Muscle layer of colon (tissue), 2 donors: ENCODE measurements at regions not wholly inside any gene's neighbourhood (a gene's known extent, or its start where the extent isn't known, plus 50 kb on each side); places are given as distances from the start of the nearest gene placed in this dataset.

Experiments used
- H3K27ac ChIP-seq: one replicate; pipeline ENCODE4 v1.7.0; 2013; ENCODE audit warnings: low read depth, mild to moderate bottlenecking, low read length, moderate library complexity
- H3K27me3 ChIP-seq, 2 donors: one replicate each; pipeline ENCODE4 v1.7.0; 2013; ENCODE audit warnings: low read length in 2 of 2, mild to moderate bottlenecking in 2 of 2; ENCODE audit not compliant: insufficient read depth in 2 of 2, control insufficient read depth in 1 of 2
- H3K36me3 ChIP-seq: one replicate; pipeline ENCODE4 v1.7.0; 2013; ENCODE audit warnings: mild to moderate bottlenecking, low read length; ENCODE audit not compliant: insufficient read depth
- H3K4me1 ChIP-seq: one replicate; pipeline ENCODE4 v1.7.0; 2013; ENCODE audit warnings: mild to moderate bottlenecking, low read length; ENCODE audit not compliant: insufficient read depth
- H3K4me3 ChIP-seq, 2 donors: one replicate each; pipeline ENCODE4 v1.7.0; 2013; ENCODE audit warnings: low read length in 2 of 2, low read depth in 1 of 2, mild to moderate bottlenecking in 1 of 2, moderate library complexity in 1 of 2
- H3K9ac ChIP-seq: one replicate; pipeline ENCODE4 v1.7.0; 2013; ENCODE audit warnings: low read length
- H3K9me3 ChIP-seq: one replicate; pipeline ENCODE4 v1.7.0; 2013; ENCODE audit warnings: mild to moderate bottlenecking, low read length
- donor health status: abdominal sarcoma.
- donor health status: Adenocarcinoma of cecum.

DNA sequence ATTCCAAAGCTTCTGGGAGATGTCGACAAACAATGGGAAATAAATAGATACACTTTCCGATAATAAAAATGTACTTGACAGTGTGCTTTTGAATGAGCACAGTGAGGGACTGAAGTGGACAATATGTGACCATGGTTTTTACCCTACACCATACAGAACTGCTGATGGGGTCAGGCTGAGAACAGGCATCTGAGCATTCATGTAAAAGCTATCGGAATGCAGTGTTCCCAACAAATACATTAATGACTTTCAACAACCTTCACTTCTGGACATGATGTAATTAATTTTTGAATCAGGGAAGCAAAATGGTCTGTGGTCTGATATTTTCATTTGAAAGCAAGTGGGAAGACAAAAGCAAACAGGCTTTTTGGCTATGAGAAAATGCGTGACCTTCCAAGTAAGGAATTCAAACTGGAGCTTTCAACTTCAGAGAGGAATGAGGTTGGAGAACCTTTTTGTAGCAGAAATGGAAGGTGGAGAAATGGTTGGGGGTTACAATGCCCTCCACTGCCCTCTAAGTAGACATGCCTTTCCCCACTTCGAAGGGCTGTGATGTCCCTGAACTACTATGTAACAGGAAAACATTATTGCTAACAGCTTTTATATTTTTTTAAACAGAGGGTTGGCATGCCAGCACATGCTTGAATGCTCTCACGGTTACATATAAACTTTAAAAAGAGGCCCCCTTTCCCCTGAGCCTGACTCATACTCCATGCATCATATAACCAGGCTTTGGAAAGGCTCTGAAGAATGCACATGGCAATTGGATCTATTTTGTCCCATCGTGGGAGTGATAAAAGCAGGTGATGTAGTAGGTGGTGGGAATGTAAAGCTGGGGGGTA is 203.5 kb upstream of the CITED2 start:
- Histone ChIP-seq H3K27ac (no peak overlapping the region), H3K27me3 (no peaks in the 10 kb centered on the region), H3K9ac (no peak overlapping the region), H3K9me3 (no peaks in the 10 kb centered on the region), H3K4me1 (peaks cover 11% of the 10 kb centered on the region), H3K36me3 (no peaks in the 10 kb centered on the region), H3K4me3 (no peak overlapping the region)

DNA sequence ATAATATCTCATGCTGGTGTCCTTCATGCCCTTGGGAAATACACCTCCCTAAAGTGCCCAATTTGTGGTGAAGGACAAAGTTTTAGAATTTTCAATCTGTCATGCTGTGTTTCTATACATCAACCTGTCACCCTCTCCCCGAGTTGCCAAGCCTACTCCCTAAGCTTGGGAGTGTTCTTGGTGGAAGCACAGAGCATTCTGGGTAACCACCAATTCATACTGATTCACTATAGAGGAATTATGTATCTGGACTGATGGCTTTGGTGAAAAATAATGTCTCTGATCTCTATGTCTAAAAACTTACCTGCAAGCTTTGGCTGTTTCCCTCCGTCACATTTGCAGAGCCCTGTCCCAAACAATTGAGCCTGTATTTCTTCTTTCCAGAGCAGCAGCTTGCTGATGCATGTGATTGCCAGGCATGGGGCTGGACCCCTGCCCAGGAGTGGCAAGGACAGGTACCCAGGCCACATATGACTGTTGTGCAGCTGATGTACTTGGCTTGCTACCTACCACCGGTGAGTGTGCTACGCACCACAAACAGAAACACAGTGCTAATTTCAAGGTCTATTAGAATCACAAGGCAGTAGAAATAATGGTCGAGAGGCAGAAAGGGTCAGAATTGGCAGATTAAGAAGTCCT is 202.8 kb upstream of the CITED2 start:
- peaks cover 11% of the 10 kb centered on the region for H3K4me1 ChIP-seq
- H3K9ac ChIP-seq, result no peak overlapping the region
- H3K9me3 ChIP-seq, result no peaks in the 10 kb centered on the region
- H3K36me3 ChIP-seq, result no peaks in the 10 kb centered on the region
- no peaks in the 10 kb centered on the region for H3K27me3 ChIP-seq
- H3K4me3 ChIP-seq, result no peak overlapping the region
- H3K27ac ChIP-seq, result no peak overlapping the region

DNA sequence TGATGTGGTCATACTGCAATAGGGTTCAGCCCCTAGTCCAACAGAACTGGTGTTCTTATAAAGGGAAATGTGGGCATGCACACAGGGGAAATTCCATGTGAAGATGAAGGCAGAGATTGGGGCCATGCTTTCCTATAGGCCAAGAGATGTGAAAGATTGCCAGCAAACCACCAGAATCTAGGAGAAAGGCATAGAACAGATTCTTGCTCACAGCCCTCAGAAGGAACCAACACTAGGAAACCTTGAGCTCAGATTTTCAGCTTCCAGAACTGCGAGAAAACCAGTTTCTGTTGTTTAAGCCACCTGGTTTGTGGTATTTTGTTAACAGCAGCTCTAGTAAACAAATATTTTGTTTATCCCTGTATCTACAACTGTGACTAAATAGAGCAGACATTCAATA is 197.6 kb upstream of the CITED2 start:
- Histone ChIP-seq H3K9ac (no peak overlapping the region), H3K36me3 (no peaks in the 10 kb centered on the region), H3K27me3 (no peaks in the 10 kb centered on the region)

DNA sequence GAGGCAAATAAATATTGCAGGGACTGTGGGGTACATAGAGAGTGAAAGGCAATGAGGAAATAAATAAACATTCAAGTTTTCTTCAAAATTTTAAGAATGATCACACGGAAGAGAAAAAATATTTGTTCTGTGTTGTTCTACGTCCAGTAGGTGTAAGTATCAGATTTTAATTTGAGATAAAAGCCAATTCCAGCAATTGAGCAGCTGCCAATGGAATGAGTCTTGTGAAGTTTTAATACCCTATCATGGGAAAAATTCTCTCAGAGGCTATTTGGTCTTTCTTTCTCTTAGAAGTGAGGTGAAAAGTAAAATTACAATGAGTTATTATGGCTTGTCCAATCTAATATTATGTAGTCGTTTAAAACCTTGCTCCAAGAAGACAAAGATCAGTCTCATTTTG is 195.7 kb upstream of the CITED2 start:
- no peaks in the 10 kb centered on the region for H3K36me3 ChIP-seq
- H3K27me3 ChIP-seq, result no peaks in the 10 kb centered on the region
- no peaks in the 10 kb centered on the region for H3K9me3 ChIP-seq
- no peaks in the 10 kb centered on the region for H3K4me1 ChIP-seq
- no peak overlapping the region for H3K9ac ChIP-seq
- no peak overlapping the region for H3K27ac ChIP-seq
- H3K4me3 ChIP-seq, result no peak overlapping the region

More for the DNA sequence above, 197.6 kb upstream of the CITED2 start:
- Histone ChIP-seq H3K9me3 (no peaks in the 10 kb centered on the region), H3K27ac (no peak overlapping the region), H3K4me1 (no peaks in the 10 kb centered on the region), H3K4me3 (no peak overlapping the region)

DNA sequence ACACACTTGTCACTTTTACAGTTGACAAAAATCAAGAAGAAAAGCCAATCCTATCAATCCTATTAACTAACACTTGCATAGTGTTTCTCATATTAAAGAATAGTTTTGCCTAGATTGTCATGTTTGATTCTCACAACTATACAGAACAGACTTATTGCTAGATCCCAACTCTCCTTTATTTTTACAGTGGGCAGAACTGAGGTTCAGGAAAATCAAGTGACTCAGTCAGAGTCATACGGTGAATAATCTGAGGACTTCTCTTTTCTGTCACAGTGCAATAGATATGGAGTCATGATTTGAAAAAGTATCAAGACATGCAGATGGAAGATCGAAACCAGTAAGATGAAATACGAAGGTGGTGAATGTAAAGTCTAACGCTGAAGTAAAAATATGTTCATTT is 195.1 kb upstream of the CITED2 start:
- H3K9me3 ChIP-seq, result no peaks in the 10 kb centered on the region
- H3K36me3 ChIP-seq, result no peaks in the 10 kb centered on the region
- H3K4me1 ChIP-seq, result no peaks in the 10 kb centered on the region
- no peaks in the 10 kb centered on the region for H3K27me3 ChIP-seq
- no peak overlapping the region for H3K4me3 ChIP-seq
- H3K27ac ChIP-seq, result no peak overlapping the region
- H3K9ac ChIP-seq, result no peak overlapping the region

DNA sequence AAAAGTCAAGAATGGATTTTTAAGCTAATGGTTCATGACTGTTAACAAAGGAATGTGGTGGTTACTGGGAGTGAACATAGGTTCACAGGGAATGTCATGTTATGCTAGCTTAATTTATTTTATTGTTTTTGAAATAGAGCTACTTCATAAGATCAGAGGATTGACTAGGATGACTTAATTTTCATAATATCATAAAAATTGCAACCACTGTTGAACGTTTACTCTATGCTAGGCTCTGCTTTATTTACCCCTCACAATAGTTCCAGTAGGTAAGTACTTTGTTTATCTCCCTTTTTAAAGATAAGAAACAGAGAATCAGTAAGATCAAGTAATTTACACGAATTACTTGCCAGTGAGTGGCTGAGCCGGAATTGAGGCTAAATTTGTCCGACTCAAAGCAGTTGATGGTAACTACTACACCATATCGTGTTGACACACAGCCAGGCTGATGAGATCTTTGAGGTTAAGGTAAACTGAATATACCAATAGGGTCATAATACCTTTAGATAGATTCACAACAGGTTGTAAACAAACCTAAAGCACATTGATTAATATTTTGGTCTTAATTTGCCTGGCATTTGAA is 194.6 kb upstream of the CITED2 start:
- no peaks in the 10 kb centered on the region for H3K9me3 ChIP-seq
- H3K9ac ChIP-seq, result no peak overlapping the region
- H3K4me1 ChIP-seq, result no peaks in the 10 kb centered on the region
- H3K36me3 ChIP-seq, result no peaks in the 10 kb centered on the region
- no peak overlapping the region for H3K27ac ChIP-seq
- no peaks in the 10 kb centered on the region for H3K27me3 ChIP-seq
- no peak overlapping the region for H3K4me3 ChIP-seq

DNA sequence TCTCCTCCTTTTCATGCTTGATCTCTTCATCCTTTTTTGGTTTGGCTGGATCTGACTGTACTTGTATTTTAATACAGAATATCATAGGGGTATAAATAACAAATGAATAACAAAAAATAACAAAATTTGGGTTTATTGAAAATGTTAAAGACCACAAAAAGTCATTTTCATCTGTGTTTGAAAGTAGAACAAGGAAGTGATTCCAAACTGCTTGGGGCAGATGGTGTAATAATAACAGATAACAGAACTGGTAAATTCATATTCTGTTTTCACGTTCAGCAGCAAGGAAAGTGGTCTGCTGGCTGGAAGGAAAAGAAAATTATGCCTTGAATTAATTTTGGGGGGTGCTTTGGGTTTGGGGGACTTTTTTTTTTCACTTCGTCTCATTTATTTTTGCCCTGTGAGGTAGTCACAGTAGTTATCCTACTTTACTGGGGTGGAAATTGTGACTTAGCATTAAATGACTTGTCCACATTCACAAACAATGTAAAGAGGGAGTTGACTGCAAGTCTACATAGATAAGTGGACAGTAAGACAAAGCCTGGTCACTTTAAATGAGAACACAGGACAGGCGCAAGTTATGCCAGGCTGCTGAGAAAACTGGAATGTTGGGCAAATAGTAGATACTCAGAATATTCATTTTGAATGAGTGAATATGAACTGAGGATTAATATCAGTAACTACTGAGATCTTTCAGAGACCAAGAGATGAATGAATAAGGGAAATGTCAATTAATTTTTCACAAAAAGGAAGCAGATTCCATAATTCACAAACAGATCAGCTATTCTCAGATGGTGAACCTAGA is 193.9 kb upstream of the CITED2 start:
- Histone ChIP-seq H3K9ac (no peak overlapping the region), H3K9me3 (no peaks in the 10 kb centered on the region), H3K27ac (no peak overlapping the region), H3K4me3 (no peak overlapping the region), H3K36me3 (no peaks in the 10 kb centered on the region), H3K4me1 (no peaks in the 10 kb centered on the region), H3K27me3 (no peaks in the 10 kb centered on the region)

DNA sequence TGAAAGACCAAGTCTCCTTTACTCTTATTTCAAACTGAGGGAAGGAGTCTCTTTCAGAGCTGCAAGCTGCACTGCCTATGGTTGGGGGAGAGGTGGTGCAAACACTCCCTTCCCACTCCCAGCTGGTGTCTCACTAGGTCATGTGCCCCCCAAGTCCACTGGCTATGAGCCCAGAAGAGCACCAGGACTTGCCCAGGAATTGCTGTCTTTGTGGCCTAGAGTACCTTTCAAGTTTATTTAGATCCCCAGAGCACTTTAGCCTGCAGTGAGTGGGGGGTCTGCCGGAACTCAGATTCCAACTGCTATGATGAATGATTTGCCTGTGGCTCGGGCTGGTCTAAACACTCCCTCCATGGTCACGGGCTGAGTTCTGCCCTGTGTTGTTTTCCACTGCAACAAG is 192.6 kb upstream of the CITED2 start:
- Histone ChIP-seq H3K36me3 (no peaks in the 10 kb centered on the region), H3K4me3 (no peak overlapping the region), H3K27ac (no peak overlapping the region), H3K9me3 (no peaks in the 10 kb centered on the region), H3K9ac (no peak overlapping the region), H3K27me3 (no peaks in the 10 kb centered on the region), H3K4me1 (no peaks in the 10 kb centered on the region)

DNA sequence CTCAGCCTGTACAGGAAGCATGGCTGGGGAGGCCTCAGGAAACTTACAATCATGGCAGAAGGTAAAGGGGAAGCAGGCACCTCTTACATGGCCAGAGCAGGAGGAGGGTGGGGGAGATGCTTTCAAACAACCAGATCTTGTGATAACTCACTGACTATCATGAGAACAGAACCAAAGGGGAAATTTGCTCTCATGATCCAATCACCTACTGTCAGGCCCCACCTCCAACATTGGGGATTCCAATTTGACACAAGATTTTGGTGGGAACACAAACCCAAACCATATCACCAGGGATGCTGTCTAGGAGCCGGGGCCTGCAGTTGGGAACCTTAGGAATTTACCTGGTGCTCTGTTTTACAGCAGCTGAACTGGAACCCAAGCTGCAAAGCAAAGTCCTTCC is 191.1 kb upstream of the CITED2 start:
- H3K9me3 ChIP-seq, result no peaks in the 10 kb centered on the region
- no peak overlapping the region for H3K27ac ChIP-seq
- no peaks in the 10 kb centered on the region for H3K27me3 ChIP-seq
- no peaks in the 10 kb centered on the region for H3K4me1 ChIP-seq
- no peaks in the 10 kb centered on the region for H3K36me3 ChIP-seq
- H3K9ac ChIP-seq, result no peak overlapping the region
- H3K4me3 ChIP-seq, result no peak overlapping the region

DNA sequence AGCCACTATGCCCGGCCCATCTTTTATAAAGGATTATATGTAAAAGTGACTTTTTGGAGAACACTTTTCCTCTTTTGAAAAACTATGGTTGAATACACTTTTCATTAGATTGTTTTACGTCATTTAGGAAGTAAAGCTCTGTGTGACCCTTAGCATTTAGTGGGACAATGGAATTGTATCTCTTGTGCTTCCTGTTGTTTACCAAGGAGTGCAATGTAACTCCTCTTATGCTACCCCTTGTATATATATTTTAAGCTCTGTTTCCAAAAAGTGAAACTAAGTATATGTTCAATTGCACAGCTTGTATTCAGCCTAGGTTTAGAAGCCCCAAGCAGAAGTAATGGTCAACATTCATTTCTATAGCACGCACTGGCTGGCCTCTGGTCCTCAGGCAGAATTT is 183.1 kb upstream of the CITED2 start:
- Histone ChIP-seq H3K27ac (no peak overlapping the region), H3K4me1 (no peaks in the 10 kb centered on the region), H3K4me3 (no peak overlapping the region), H3K9me3 (no peaks in the 10 kb centered on the region), H3K36me3 (no peaks in the 10 kb centered on the region), H3K27me3 (no peaks in the 10 kb centered on the region), H3K9ac (no peak overlapping the region)

DNA sequence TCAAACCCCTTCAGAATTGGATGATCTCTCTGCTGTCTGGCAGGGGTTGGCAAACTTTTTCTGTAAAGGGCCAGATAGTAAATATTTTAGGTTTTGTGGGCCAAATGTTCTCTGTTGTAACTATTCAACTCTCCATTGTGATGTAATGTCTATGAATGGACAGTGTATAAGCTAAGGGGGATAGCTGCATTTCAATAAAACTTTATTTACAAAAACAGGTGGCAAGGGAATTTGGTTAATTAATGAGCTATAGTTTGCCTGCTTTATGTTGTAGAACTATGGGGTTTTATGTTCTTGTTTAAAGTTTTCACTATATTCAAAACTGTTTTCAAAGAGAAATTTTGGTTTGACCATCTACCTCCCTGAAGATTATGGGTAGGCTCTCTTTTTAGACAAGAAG is 182.1 kb upstream of the CITED2 start:
- Histone ChIP-seq H3K27me3 (no peaks in the 10 kb centered on the region), H3K36me3 (no peaks in the 10 kb centered on the region), H3K9me3 (no peaks in the 10 kb centered on the region), H3K9ac (no peak overlapping the region), H3K27ac (no peak overlapping the region), H3K4me1 (no peaks in the 10 kb centered on the region), H3K4me3 (no peak overlapping the region)
